Ishikawa (cell line): ENCODE measurements at regions not wholly inside any gene's neighbourhood (a gene's known extent, or its start where the extent isn't known, plus 50 kb on each side); places are given as distances from the start of the nearest gene placed in this dataset.

ENCODE experiments used
- CEBPB ChIP-seq: IDR thresholded peaks from 2 replicates; pipeline ENCODE4 v1.6.1; 2012
- CREB1 ChIP-seq: IDR thresholded peaks from 2 replicates; pipeline ENCODE4 v1.6.1; 2012; ENCODE audit warnings: low read depth
- EGR1 ChIP-seq: IDR thresholded peaks from 2 replicates; pipeline ENCODE4 v1.6.1; 2012
- EP300 ChIP-seq: IDR thresholded peaks from 2 replicates; pipeline ENCODE4 v1.6.1; 2012; ENCODE audit warnings: borderline replicate concordance
- FOXM1 ChIP-seq: IDR thresholded peaks from 2 replicates; pipeline ENCODE4 v1.6.1; 2012; ENCODE audit warnings: low read depth, borderline replicate concordance
- MAX ChIP-seq: IDR thresholded peaks from 2 replicates; pipeline ENCODE4 v1.6.1; 2012
- NFIC ChIP-seq: IDR thresholded peaks from 2 replicates; pipeline ENCODE4 v1.6.1; 2012
- RAD21 ChIP-seq: IDR thresholded peaks from 2 replicates; pipeline ENCODE4 v1.6.1; 2012; ENCODE audit warnings: low read depth
- REST ChIP-seq: IDR thresholded peaks from 2 replicates; pipeline ENCODE4 v1.6.1; 2012; ENCODE audit warnings: low read depth, mild to moderate bottlenecking
- TAF1 ChIP-seq: IDR thresholded peaks from 2 replicates; pipeline ENCODE4 v1.6.1; 2012; ENCODE audit warnings: low read depth, mild to moderate bottlenecking
- TCF12 ChIP-seq: IDR thresholded peaks from 2 replicates; pipeline ENCODE4 v1.6.1; 2012; ENCODE audit warnings: low read depth
- TEAD4 ChIP-seq: IDR thresholded peaks from 2 replicates; pipeline ENCODE4 v1.6.1; 2012
- USF1 ChIP-seq: IDR thresholded peaks from 2 replicates; pipeline ENCODE4 v1.6.1; 2012
- YY1 ChIP-seq: IDR thresholded peaks from 2 replicates; pipeline ENCODE4 v1.6.1; 2012; ENCODE audit warnings: low read depth
- ZBTB7A ChIP-seq: IDR thresholded peaks from 2 replicates; pipeline ENCODE4 v1.6.1; 2012; ENCODE audit warnings: low read depth

- TF ChIP-seq YY1 (no peak), USF1 (no peak), NFIC (no peak), EGR1 (no peak), CEBPB (no peak), CREB1 (no peak), MAX (no peak), ZBTB7A (no peak), TEAD4 (no peak), FOXM1 (no peak), TCF12 (no peak), TAF1 (no peak), EP300 (no peak), RAD21 (no peak), REST (no peak)
Observed at GRCh38 chr9:78585909-78586308, 289.0 kb downstream of the PSAT1 start.

- TF ChIP-seq ZBTB7A (no peak), FOXM1 (no peak), REST (no peak), TCF12 (no peak), YY1 (no peak), EGR1 (no peak), MAX (no peak), NFIC (no peak), RAD21 (no peak), TAF1 (no peak), TEAD4 (no peak), CEBPB (no peak), CREB1 (no peak)
Observed at GRCh38 chr9:78590068-78590467, 293.1 kb downstream of the PSAT1 start.

- TF ChIP-seq EGR1, result no peak
- TF ChIP-seq USF1, result no peak
- TF ChIP-seq CEBPB, result no peak
- TF ChIP-seq YY1, result no peak
- TF ChIP-seq TCF12, result no peak
- TF ChIP-seq RAD21, result no peak
- no peak for TF ChIP-seq CREB1
- TF ChIP-seq MAX, result no peak
- TF ChIP-seq NFIC, result no peak
- no peak for TF ChIP-seq TEAD4
- no peak for TF ChIP-seq ZBTB7A
- no peak for TF ChIP-seq REST
- TF ChIP-seq FOXM1, result no peak
- no peak for TF ChIP-seq EP300
- no peak for TF ChIP-seq TAF1
Observed at GRCh38 chr9:78592811-78593210, 295.9 kb downstream of the PSAT1 start.

GRCh38 chr9:78595200-78595945, 298.4 kb downstream of the PSAT1 start:
- TF ChIP-seq TEAD4, result no peak
- no peak for TF ChIP-seq TAF1
- no peak for TF ChIP-seq REST
- no peak for TF ChIP-seq FOXM1
